GM23338 (cell line): ENCODE measurements at regions not wholly inside any gene's neighbourhood (a gene's known extent, or its start where the extent isn't known, plus 50 kb on each side); places are given as distances from the start of the nearest gene placed in this dataset.

Experiments
- CREB1 ChIP-seq: fragments of 250-450 bp; sonication (Bioruptor Pico); IDR thresholded peaks from 2 replicates; pipeline ENCODE4 v1.5.0; 2020; ENCODE audit warnings: low read depth, mild to moderate bottlenecking, moderate library complexity
- EZH2 ChIP-seq: fragments of 200-600 bp; sonication (generic); IDR thresholded peaks from one replicate; pipeline ENCODE4 v1.8.0; 2017; ENCODE audit warnings: antibody characterized with exemption, mild to moderate bottlenecking, low read depth; ENCODE audit not compliant: unreplicated experiment
- POLR2AphosphoS5 ChIP-seq: IDR thresholded peaks from 2 replicates; pipeline ENCODE4 v1.6.1; 2016; ENCODE audit warnings: antibody characterized with exemption, low read depth
- TF ChIP-seq, protein P1 (sequence below), 2 experiments: fragments of 200-600 bp in 1 of 2; sonication (generic) in 1 of 2; conservative IDR thresholded peaks; 2 replicates each; pipeline versions ENCODE4 v1.5.1 to v1.6.1; 2016 to 2017; ENCODE audit warnings: antibody characterized with exemption in 2 of 2, low read depth in 2 of 2, mild to moderate bottlenecking in 2 of 2, moderate library complexity in 1 of 2
- TF ChIP-seq, protein P2 (sequence below): fragments of 250-450 bp; sonication (Bioruptor Pico); IDR thresholded peaks from 2 replicates; pipeline ENCODE4 v1.5.0; 2020; ENCODE audit warnings: mild to moderate bottlenecking, moderate library complexity

DNA sequence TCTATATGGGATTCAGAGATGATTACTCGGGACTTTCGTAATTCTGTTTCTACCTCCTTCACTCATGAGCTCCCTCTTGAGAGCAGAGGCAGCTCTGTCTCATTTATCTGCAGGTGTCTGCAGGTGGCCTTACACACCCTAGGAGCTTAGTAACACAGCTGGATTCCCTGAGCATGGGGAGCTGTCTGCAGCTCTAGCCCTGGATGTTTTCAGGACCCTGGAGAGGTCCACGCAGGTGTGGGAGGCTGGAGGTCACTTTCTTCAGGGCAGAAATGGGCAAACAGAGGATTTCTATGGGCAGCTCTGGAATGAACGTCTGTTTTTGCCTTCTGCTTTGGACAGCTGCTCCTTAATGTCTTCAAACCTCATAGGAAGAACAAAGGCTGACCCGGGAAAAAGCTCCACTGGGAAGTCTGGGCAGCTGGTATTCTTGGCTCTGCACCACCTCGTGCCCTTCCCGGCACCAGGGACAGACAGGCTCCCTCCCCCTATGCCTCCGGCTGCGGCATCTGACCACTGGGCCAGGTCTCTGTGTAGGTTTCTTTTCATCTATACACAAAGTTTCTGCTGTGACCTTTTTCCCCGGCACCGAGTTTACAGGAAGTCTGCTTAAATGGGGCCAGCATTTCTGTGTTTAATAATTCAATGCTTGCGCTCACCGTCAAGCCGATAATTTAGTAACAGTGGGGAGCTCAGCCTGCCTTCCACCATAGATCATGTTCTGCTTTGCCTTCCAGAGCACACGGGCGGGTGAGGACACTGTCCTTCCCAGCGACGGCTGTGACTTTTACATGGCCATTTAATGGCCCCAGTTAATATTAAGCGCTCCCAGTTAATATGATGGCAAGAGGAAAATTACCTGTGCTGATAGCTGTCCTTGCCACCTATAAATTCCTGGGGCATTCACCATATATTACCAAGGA is 320.2 kb upstream of the SFSWAP start:
- TF ChIP-seq, protein P1, sequence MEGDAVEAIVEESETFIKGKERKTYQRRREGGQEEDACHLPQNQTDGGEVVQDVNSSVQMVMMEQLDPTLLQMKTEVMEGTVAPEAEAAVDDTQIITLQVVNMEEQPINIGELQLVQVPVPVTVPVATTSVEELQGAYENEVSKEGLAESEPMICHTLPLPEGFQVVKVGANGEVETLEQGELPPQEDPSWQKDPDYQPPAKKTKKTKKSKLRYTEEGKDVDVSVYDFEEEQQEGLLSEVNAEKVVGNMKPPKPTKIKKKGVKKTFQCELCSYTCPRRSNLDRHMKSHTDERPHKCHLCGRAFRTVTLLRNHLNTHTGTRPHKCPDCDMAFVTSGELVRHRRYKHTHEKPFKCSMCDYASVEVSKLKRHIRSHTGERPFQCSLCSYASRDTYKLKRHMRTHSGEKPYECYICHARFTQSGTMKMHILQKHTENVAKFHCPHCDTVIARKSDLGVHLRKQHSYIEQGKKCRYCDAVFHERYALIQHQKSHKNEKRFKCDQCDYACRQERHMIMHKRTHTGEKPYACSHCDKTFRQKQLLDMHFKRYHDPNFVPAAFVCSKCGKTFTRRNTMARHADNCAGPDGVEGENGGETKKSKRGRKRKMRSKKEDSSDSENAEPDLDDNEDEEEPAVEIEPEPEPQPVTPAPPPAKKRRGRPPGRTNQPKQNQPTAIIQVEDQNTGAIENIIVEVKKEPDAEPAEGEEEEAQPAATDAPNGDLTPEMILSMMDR (conservative IDR thresholded peaks at IDR 0.05; ENCODE audit: low read depth in 2 of 2), result no peak
- TF ChIP-seq POLR2AphosphoS5 (no peak), EZH2 (no peak), CREB1 (CRISPR knock-in tag) (no peak)
- TF ChIP-seq, protein P2, sequence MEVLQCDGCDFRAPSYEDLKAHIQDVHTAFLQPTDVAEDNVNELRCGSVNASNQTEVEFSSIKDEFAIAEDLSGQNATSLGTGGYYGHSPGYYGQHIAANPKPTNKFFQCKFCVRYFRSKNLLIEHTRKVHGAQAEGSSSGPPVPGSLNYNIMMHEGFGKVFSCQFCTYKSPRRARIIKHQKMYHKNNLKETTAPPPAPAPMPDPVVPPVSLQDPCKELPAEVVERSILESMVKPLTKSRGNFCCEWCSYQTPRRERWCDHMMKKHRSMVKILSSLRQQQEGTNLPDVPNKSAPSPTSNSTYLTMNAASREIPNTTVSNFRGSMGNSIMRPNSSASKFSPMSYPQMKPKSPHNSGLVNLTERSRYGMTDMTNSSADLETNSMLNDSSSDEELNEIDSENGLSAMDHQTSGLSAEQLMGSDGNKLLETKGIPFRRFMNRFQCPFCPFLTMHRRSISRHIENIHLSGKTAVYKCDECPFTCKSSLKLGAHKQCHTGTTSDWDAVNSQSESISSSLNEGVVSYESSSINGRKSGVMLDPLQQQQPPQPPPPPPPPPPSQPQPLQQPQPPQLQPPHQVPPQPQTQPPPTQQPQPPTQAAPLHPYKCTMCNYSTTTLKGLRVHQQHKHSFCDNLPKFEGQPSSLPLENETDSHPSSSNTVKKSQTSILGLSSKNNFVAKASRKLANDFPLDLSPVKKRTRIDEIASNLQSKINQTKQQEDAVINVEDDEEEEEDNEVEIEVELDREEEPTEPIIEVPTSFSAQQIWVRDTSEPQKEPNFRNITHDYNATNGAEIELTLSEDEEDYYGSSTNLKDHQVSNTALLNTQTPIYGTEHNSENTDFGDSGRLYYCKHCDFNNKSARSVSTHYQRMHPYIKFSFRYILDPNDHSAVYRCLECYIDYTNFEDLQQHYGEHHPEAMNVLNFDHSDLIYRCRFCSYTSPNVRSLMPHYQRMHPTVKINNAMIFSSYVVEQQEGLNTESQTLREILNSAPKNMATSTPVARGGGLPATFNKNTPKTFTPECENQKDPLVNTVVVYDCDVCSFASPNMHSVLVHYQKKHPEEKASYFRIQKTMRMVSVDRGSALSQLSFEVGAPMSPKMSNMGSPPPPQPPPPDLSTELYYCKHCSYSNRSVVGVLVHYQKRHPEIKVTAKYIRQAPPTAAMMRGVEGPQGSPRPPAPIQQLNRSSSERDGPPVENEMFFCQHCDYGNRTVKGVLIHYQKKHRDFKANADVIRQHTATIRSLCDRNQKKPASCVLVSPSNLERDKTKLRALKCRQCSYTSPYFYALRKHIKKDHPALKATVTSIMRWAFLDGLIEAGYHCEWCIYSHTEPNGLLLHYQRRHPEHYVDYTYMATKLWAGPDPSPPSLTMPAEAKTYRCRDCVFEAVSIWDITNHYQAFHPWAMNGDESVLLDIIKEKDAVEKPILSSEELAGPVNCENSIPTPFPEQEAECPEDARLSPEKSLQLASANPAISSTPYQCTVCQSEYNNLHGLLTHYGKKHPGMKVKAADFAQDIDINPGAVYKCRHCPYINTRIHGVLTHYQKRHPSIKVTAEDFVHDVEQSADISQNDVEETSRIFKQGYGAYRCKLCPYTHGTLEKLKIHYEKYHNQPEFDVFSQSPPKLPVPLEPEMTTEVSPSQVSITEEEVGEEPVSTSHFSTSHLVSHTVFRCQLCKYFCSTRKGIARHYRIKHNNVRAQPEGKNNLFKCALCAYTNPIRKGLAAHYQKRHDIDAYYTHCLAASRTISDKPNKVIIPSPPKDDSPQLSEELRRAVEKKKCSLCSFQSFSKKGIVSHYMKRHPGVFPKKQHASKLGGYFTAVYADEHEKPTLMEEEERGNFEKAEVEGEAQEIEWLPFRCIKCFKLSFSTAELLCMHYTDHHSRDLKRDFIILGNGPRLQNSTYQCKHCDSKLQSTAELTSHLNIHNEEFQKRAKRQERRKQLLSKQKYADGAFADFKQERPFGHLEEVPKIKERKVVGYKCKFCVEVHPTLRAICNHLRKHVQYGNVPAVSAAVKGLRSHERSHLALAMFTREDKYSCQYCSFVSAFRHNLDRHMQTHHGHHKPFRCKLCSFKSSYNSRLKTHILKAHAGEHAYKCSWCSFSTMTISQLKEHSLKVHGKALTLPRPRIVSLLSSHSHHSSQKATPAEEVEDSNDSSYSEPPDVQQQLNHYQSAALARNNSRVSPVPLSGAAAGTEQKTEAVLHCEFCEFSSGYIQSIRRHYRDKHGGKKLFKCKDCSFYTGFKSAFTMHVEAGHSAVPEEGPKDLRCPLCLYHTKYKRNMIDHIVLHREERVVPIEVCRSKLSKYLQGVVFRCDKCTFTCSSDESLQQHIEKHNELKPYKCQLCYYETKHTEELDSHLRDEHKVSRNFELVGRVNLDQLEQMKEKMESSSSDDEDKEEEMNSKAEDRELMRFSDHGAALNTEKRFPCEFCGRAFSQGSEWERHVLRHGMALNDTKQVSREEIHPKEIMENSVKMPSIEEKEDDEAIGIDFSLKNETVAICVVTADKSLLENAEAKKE (CRISPR knock-in tag), result no peak
